ENCODE measurements at regions not wholly inside any gene's neighbourhood (a gene's known extent, or its start where the extent isn't known, plus 50 kb on each side); places are given as distances from the start of the nearest gene placed in this dataset.
A peak's percentile ranks its signal among the peaks of the same experiment; 100 is the strongest.
"Not testable (repeated sequence)": the region's sequence is repeated elsewhere in the genome, so short reads cannot be mapped to it uniquely, and the experiment has no call there.

DNA sequence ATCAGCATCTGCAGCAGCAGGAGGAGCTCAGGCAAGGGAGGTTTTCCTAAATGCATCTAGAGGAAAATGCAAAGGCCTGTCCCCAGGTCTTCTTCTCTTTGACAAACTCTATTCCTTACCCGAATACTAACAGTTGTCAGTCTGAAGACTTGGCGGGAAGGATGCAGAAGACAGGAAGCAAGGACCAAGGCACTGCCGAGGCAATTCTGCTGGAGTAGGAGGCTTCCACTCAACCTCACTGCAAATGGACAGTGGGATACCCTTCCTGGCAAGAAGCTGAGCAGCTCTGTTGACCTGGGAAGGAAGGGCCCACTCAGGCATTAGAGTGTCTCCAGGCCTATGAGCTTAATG is 373.0 kb downstream of the CCSER2 start:
- Histone ChIP-seq H3K4me1 (ENCODE audit: insufficient read depth, low read length) (no peaks in the 10 kb centered on the region), H3K9ac (ENCODE audit: low read depth, low read length) (no peak overlapping the region), H3K9me3 (ENCODE audit: control insufficient read depth, insufficient read depth, low read length) (no peaks in the 10 kb centered on the region), H3K36me3 (ENCODE audit: insufficient read depth, low read length) (no peaks in the 10 kb centered on the region)

DNA sequence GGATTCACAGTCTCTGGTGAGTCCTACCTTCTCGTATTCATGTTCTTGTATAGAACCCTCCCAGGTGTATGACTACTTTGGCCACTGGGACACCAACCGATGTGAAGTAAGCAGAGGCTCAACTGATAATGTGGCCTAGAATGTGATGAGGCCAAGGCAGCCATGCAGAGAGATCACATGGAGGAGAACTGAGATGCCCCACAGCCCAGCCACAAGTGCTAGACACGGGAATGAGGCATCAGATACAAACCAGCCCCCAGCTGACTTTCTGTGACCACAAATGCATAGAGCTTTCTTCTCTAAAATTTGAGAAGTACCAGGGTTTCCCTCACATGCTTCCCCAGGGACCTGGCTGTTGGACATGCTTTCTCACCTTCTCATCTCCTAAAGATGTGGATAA is 375.7 kb downstream of the CCSER2 start:
- Histone ChIP-seq H3K4me1 (ENCODE audit: insufficient read depth, low read length) (no peaks in the 10 kb centered on the region), H3K9me3 (ENCODE audit: control insufficient read depth, insufficient read depth, low read length) (no peaks in the 10 kb centered on the region), H3K9ac (ENCODE audit: low read depth, low read length) (no peak overlapping the region), H3K36me3 (ENCODE audit: insufficient read depth, low read length) (no peaks in the 10 kb centered on the region)

DNA sequence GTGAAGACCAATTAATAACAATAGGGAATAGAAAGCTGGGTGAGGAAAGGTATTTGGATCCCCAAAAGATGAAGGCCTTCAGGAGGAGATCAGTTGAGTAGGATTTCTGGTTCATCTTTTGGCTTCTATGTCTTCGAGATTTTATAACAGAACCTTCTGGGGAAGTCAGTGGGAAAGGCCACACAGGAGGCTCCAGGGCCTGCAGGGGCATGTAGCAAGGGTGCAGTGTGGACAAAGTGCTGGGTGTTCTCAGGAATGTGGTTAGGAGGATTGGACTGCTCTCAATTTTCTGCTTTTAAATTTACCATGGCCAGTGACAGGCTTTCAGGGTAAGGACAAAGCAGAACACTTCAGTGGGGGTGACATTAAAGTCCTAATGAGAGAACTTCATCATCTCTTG is 378.0 kb downstream of the CCSER2 start:
- no peaks in the 10 kb centered on the region for H3K4me1 ChIP-seq (ENCODE audit: insufficient read depth, low read length)
- H3K9ac ChIP-seq (ENCODE audit: low read depth, low read length), result no peak overlapping the region
- H3K9me3 ChIP-seq (ENCODE audit: control insufficient read depth, insufficient read depth, low read length), result no peaks in the 10 kb centered on the region
- no peaks in the 10 kb centered on the region for H3K36me3 ChIP-seq (ENCODE audit: insufficient read depth, low read length)

DNA sequence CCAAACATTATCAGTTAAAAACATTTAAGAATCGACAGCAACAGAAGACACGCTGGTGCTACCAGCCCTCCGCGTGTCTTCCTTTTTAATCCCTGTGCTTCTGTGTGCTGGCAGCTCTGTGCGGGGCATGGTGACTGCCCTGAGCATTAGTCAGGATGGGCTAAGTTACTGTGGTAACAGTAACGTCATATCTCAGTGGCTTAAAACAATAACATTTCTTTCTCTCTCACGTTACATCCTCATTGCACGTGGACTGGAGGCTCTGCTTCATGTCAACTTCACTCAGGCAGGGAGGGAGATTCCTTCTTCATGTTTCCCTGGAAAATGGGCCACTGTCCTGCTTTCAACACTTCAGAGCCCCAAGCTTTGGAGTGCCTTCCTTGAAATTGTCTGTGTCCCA is 378.5 kb downstream of the CCSER2 start:
- H3K9me3 ChIP-seq (ENCODE audit: control insufficient read depth, insufficient read depth, low read length), result no peaks in the 10 kb centered on the region
- no peaks in the 10 kb centered on the region for H3K4me1 ChIP-seq (ENCODE audit: insufficient read depth, low read length)
- no peaks in the 10 kb centered on the region for H3K36me3 ChIP-seq (ENCODE audit: insufficient read depth, low read length)
- no peak overlapping the region for H3K9ac ChIP-seq (ENCODE audit: low read depth, low read length)

DNA sequence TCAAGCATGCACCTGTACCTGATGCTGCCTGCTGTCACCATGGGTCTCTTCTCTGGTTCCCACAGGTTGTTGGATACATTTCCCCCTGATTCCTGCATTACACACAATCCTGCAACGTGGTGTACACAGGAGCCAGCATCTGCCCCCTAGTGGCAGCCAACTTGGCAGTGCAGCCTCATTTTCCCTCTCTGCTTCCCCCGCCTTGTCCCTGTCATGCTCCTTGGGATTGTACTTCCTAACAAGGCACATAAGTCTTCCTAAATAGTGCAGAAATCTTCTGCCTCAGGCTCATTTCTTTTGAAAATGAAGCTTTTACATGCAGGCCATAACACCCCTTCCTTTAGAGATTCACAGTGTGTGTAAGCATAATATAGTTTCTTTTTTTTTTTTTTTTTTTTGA is 387.5 kb downstream of the CCSER2 start:
- Histone ChIP-seq H3K9me3 (ENCODE audit: control insufficient read depth, insufficient read depth, low read length) (no peaks in the 10 kb centered on the region; the same call in 1 of the 2 replicates), H3K4me1 (ENCODE audit: insufficient read depth, low read length) (no peaks in the 10 kb centered on the region), H3K9ac (ENCODE audit: low read depth, low read length) (no peak overlapping the region), H3K36me3 (ENCODE audit: insufficient read depth, low read length) (no peaks in the 10 kb centered on the region)

DNA sequence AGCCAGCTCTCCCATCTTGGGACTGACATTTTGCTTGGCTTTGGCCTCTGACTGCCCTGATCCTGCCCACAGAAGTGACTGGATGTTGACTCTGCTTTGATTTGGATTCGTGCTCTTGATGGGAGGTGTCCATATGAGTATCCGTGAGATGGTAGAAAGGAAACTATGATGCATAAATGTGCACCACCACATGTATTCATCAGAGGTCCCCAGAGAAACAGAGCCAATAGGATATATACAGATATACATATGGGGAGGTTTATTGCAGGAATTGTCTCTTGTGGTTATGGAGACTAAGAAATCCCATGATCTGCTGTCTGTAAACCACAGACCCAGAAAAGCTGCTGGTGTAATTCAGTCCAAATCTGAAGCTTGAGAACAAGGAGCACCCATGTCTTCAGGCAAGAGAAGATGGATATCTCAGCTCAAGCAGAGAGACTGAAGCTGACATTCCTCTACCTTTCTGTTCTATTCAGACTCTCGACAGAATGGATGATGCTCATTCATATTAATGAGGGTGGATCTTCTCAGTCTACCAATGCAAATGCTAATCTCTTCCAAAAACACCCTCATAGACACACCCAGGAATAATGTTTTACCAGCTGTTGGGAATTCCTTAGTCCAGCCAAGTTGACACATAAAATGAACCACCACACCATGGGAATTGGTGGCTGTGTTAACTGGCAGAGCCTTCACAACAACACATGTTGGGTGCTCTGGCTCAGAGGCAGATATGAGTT is 390.7 kb downstream of the CCSER2 start:
- Histone ChIP-seq H3K9ac (ENCODE audit: low read depth, low read length) (no peak overlapping the region), H3K9me3 (ENCODE audit: control insufficient read depth, insufficient read depth, low read length) (no peaks in the 10 kb centered on the region; the same call in 1 of the 2 replicates), H3K4me1 (ENCODE audit: insufficient read depth, low read length) (no peaks in the 10 kb centered on the region), H3K36me3 (ENCODE audit: insufficient read depth, low read length) (no peaks in the 10 kb centered on the region)

DNA sequence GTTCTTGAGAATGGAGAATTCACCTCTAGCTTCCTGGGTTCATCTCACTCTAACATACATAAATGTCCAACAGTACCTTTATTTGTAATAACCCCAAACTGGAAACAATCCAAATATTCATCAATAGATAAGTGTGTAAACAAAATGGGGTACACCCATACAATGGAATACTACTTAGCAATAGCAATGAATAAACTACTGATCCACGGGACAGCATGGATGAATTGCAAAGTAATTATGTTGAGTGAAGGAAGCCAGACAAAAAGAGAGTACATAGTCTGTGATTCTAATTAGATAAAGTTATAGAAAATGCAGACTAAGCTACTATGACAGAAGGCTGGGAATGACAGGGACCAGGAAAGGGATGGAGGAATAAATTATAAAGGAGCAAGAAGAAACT is 391.3 kb downstream of the CCSER2 start:
- Histone ChIP-seq H3K9ac (ENCODE audit: low read depth, low read length) (no peak overlapping the region), H3K9me3 (ENCODE audit: control insufficient read depth, insufficient read depth, low read length) (no peaks in the 10 kb centered on the region; the same call in 1 of the 2 replicates), H3K36me3 (ENCODE audit: insufficient read depth, low read length) (no peaks in the 10 kb centered on the region), H3K4me1 (ENCODE audit: insufficient read depth, low read length) (no peaks in the 10 kb centered on the region)

DNA sequence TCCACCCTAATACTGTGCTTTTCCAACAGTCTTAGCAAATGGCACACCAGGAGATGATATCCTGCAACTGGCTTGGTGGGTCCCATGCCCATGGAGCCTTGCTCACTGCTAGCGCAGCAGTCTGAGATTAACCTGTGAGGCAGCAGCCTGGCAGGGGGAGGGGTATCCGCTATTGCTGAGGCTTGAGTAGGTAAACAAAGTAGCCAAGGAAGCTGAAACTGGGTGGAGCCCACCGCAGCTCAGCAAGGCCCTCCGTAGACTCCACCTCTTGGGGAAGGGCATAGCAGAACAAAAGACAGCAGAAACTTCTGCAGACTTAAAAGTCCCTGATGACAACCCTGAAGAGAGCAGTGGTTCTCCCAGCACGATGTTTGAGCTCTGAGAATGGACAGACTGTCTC is 399.0 kb downstream of the CCSER2 start:
- no peaks in the 10 kb centered on the region for H3K9me3 ChIP-seq (ENCODE audit: control insufficient read depth, insufficient read depth, low read length)
- H3K36me3 ChIP-seq (ENCODE audit: insufficient read depth, low read length), result no peaks in the 10 kb centered on the region
- no peaks in the 10 kb centered on the region for H3K4me1 ChIP-seq (ENCODE audit: insufficient read depth, low read length)

DNA sequence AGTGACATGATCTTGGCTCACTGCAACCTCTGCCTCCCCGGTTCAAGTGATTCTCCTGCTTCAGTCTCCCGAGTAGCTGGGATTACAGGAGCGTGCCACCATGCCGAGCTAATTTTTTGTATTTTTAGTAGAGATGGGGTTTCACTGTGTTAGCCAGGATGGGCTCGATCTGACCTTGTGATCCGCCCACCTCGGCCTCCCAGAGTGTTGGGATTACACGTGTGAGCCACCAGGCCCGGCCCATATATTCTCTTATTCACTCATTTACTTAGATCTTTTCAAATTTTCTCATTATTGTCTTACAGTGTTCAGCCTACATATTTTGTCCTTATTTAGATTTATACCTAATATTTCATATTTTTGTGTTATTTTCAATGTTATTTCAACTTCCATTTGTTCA is 410.7 kb downstream of the CCSER2 start:
- not testable (repeated sequence) for H3K9ac ChIP-seq (ENCODE audit: low read depth, low read length); H3K9me3 ChIP-seq (ENCODE audit: control insufficient read depth, insufficient read depth, low read length); H3K4me1 ChIP-seq (ENCODE audit: insufficient read depth, low read length); H3K36me3 ChIP-seq (ENCODE audit: insufficient read depth, low read length)

More for the DNA sequence above, 399.0 kb downstream of the CCSER2 start:
- H3K9ac ChIP-seq (ENCODE audit: low read depth, low read length), result no peak overlapping the region

DNA sequence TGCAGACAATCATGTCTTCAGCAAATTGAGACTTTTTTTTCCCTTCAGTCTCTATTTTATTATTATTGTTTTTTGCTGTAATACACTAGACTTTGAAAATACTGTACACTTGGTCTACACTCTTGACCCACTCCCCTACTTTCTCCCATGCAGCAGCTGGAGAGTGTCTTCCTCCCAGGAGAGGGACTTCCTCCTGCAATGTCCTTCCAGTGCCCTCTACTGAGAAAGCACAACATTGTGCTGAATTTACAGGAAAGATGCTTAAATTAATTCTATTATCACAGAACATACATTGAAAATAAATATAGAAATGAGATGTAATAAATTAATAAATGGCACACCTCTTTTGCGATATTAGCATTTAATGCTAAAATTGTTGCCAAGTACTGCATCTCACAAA is 411.3 kb downstream of the CCSER2 start:
- Histone ChIP-seq H3K36me3 (ENCODE audit: insufficient read depth, low read length) (no peaks in the 10 kb centered on the region), H3K9ac (ENCODE audit: low read depth, low read length) (no peak overlapping the region), H3K9me3 (ENCODE audit: control insufficient read depth, insufficient read depth, low read length) (no peaks in the 10 kb centered on the region), H3K4me1 (ENCODE audit: insufficient read depth, low read length) (no peaks in the 10 kb centered on the region)

DNA sequence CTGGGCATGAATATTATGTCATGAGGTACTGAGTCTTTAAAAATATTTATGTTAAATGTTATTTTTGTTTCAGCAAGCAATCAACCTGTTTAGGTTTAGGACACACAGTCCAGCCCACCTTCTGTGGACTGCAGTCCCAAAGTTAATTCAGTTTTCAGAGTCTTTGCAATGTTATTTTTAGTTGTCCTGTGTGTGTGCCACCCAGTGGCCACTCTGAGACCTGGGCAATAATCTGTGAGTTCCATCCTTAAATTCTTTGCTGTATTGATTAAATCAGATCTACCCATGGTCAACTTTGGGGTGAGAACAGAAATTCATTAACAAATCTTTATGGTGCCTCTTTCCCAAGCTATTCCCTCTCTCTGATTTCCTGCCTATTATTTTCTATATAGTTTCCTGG is 415.1 kb downstream of the CCSER2 start:
- no peaks in the 10 kb centered on the region for H3K9me3 ChIP-seq (ENCODE audit: control insufficient read depth, insufficient read depth, low read length)
- H3K36me3 ChIP-seq (ENCODE audit: insufficient read depth, low read length), result no peaks in the 10 kb centered on the region
- H3K9ac ChIP-seq (ENCODE audit: low read depth, low read length), result no peak overlapping the region
- H3K4me1 ChIP-seq (ENCODE audit: insufficient read depth, low read length), result no peaks in the 10 kb centered on the region

DNA sequence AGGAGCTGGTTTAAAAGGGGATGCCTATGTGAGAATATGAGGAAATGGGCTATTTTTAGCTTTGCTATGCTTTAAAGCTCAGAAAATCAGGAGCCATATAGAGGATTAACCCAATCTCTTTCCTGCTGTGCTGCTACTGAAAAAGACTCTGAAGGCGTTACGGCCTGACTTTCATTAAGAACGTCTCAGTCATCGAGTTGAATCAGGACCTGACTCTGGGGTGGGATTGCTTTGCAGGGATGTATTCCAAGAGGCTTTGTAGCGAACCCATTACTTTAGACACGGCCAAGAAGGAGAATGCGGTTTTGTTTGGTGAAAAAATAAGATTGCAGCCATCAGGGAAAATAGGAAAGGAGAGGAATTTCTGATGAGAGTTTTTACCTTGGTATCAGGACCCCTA is 426.9 kb downstream of the CCSER2 start:
- Histone ChIP-seq H3K9ac (ENCODE audit: low read depth, low read length) (no peak overlapping the region), H3K4me1 (ENCODE audit: insufficient read depth, low read length) (no peaks in the 10 kb centered on the region), H3K9me3 (ENCODE audit: control insufficient read depth, insufficient read depth, low read length) (no peaks in the 10 kb centered on the region), H3K36me3 (ENCODE audit: insufficient read depth, low read length) (no peaks in the 10 kb centered on the region)

DNA sequence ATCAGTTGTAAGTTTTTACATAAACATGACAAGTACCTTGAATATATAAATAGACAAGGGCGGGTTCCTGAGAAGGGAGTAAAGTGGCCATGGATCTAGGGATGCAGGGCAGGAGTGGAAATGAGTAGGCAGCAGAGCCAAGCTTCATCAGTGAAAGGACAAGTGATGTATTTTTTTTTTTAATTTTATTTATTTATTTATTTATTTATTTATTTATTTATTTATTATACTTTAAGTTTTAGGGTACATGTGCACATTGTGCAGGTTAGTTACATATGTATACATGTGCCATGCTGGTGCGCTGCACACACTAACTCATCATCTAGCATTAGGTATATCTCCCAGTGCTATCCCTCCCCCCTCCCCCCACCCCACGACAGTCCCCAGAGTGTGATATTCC is 428.3 kb downstream of the CCSER2 start:
- not testable (repeated sequence) for H3K36me3 ChIP-seq (ENCODE audit: insufficient read depth, low read length); H3K4me1 ChIP-seq (ENCODE audit: insufficient read depth, low read length); H3K9me3 ChIP-seq (ENCODE audit: control insufficient read depth, insufficient read depth, low read length)

DNA sequence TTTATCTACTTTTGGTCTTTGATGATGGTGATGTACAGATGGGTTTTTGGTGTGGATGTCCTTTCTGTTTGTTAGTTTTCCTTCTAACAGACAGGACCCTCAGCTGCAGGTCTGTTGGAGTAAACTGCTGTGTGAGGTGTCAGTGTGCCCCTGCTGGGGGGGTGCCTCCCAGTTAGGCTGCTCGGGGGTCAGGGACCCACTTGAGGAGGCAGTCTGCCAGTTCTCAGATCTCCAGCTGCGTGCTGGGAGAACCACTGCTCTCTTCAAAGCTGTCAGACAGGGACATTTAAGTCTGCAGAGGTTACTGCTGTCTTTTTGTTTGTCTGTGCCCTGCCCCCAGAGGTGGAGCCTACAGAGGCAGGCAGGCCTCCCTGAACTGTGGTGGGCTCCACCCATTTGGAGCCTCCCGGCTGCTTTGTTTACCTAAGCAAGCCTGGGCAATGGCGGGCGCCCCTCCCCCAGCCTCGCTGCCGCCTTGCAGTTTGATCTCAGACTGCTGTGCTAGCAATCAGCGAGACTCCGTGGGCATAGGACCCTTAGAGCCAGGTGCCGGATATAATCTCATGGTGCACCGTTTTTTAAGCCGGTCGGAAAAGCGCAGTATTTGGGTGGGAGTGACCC is 433.7 kb downstream of the CCSER2 start:
- not testable (repeated sequence) for H3K36me3 ChIP-seq (ENCODE audit: insufficient read depth, low read length); H3K9me3 ChIP-seq (ENCODE audit: control insufficient read depth, insufficient read depth, low read length); H3K4me1 ChIP-seq (ENCODE audit: insufficient read depth, low read length)
- peak overlapping the region; percentile 43 for H3K9ac ChIP-seq (ENCODE audit: low read depth, low read length)

More for the DNA sequence above, 428.3 kb downstream of the CCSER2 start:
- not testable (repeated sequence) for H3K9ac ChIP-seq (ENCODE audit: low read depth, low read length)

DNA sequence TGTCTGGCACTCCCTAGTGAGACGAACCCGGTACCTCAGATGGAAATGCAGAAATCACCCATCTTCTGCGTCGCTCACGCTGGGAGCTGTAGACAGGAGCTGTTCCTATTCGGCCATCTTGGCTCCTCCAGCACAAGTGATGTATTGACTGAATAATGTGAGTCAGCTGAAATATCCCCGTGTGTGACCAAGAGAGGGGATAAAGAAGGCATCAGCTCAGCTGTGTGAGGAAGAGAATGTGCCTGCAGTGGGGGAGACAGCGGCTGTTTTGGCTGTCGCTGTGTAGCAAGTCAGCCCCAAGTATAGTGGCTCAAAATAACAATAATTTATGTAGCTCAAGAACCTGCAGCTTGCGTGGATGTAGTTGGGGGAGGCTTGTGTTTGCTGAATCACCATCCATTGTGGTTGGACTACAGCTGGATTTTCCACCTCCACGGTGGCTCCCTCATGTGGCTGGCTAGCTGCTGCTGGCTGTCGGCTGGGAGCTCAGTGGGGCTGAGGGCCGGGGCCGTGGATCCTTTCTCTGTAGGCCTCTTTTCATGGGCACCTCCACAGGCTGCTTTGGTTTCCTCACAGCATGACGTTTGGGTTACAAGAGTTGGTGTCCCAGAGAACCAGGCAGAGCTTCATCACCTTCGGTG is 434.5 kb downstream of the CCSER2 start:
- H3K9ac ChIP-seq (ENCODE audit: low read depth, low read length), result peak overlapping the region; percentile 43
- no peaks in the 10 kb centered on the region for H3K9me3 ChIP-seq (ENCODE audit: control insufficient read depth, insufficient read depth, low read length)
- no peaks in the 10 kb centered on the region for H3K36me3 ChIP-seq (ENCODE audit: insufficient read depth, low read length)
- H3K4me1 ChIP-seq (ENCODE audit: insufficient read depth, low read length), result no peaks in the 10 kb centered on the region

All from ES-I3 (cell line).